GM18505 (cell line): ENCODE measurements at regions not wholly inside any gene's neighbourhood (a gene's known extent, or its start where the extent isn't known, plus 50 kb on each side); places are given as distances from the start of the nearest gene placed in this dataset.
"Not testable (repeated sequence)": the region's sequence is repeated elsewhere in the genome, so short reads cannot be mapped to it uniquely, and the experiment has no call there.

Experiments
- ATAC-seq: cut with Tn5 transposase; IDR thresholded peaks from one replicate; pipeline ENCODE4 v1.9.1; 2021; ENCODE audit not compliant: unreplicated experiment
- POLR2A ChIP-seq: IDR thresholded peaks from 4 replicates; pipeline ENCODE4 v1.6.1; 2011; ENCODE audit warnings: borderline replicate concordance; ENCODE audit not compliant: insufficient read depth, insufficient read length; ENCODE audit errors: extremely low read depth

- ATAC-seq = no peak
- no peak for TF ChIP-seq POLR2A
These were observed 98.9 kb downstream of the C3orf38 start for GRCh38 chr3:88248658-88249057.

GRCh38 chr3:88259045-88259444, 109.3 kb downstream of the C3orf38 start:
- no peak for TF ChIP-seq POLR2A
- no peak for ATAC-seq

GRCh38 chr3:88262527-88262926, 112.8 kb downstream of the C3orf38 start:
- no peak for TF ChIP-seq POLR2A
- no peak for ATAC-seq

GRCh38 chr3:88263417-88264100, 113.8 kb downstream of the C3orf38 start:
- TF ChIP-seq POLR2A = no peak
- no peak for ATAC-seq

GRCh38 chr3:88267441-88267840, 117.7 kb downstream of the C3orf38 start:
- no peak for ATAC-seq
- TF ChIP-seq POLR2A = no peak

GRCh38 chr3:88267847-88268246, 118.1 kb downstream of the C3orf38 start:
- ATAC-seq = no peak
- no peak for TF ChIP-seq POLR2A

- TF ChIP-seq POLR2A = no peak
These were observed 130.6 kb downstream of the C3orf38 start for GRCh38 chr3:88280326-88280725.

GRCh38 chr3:88282528-88283241, 132.9 kb downstream of the C3orf38 start:
- no peak for TF ChIP-seq POLR2A
- no peak for ATAC-seq

More at GRCh38 chr3:88280326-88280725, 130.6 kb downstream of the C3orf38 start:
- no peak for ATAC-seq

GRCh38 chr3:88283242-88283592, 133.5 kb downstream of the C3orf38 start:
- no peak for TF ChIP-seq POLR2A

GRCh38 chr3:88291486-88291885, 141.7 kb downstream of the C3orf38 start:
- ATAC-seq = no peak
- no peak for TF ChIP-seq POLR2A

More at GRCh38 chr3:88283242-88283592, 133.5 kb downstream of the C3orf38 start:
- ATAC-seq = no peak

- no peak for ATAC-seq
- no peak for TF ChIP-seq POLR2A
These were observed 148.4 kb downstream of the C3orf38 start for GRCh38 chr3:88298189-88298588.

GRCh38 chr3:88301273-88301995, 151.7 kb downstream of the C3orf38 start:
- ATAC-seq = no peak
- TF ChIP-seq POLR2A = no peak

GRCh38 chr3:88301996-88302393, 152.2 kb downstream of the C3orf38 start:
- no peak for ATAC-seq

GRCh38 chr3:88303331-88303904, 153.7 kb downstream of the C3orf38 start:
- not testable (repeated sequence) for ATAC-seq

More at GRCh38 chr3:88301996-88302393, 152.2 kb downstream of the C3orf38 start:
- no peak for TF ChIP-seq POLR2A
